ENCODE measurements at regions not wholly inside any gene's neighbourhood (a gene's known extent, or its start where the extent isn't known, plus 50 kb on each side); places are given as distances from the start of the nearest gene placed in this dataset.
"Not testable (repeated sequence)": the region's sequence is repeated elsewhere in the genome, so short reads cannot be mapped to it uniquely, and the experiment has no call there.

DNA sequence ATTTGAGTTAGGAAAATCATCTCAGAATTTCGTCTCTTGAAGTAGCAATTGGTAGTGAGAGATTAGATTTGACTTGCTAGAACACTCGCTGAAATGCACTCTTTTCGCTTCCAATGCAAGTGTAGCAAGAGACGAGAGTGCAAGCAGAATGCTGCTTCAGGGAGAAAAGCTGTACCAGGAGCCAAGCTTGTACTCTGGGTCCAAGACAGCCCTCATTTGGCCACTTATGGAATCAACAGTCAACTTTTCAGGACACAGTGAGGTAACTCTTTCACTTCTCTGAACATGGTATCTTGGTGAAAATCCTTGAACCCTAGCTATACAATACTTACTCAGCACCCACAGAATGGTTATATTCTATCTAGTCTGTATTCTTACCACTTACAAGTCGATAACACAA lies 107.6 kb upstream of the TERB2 start:
- TF ChIP-seq, protein P1, sequence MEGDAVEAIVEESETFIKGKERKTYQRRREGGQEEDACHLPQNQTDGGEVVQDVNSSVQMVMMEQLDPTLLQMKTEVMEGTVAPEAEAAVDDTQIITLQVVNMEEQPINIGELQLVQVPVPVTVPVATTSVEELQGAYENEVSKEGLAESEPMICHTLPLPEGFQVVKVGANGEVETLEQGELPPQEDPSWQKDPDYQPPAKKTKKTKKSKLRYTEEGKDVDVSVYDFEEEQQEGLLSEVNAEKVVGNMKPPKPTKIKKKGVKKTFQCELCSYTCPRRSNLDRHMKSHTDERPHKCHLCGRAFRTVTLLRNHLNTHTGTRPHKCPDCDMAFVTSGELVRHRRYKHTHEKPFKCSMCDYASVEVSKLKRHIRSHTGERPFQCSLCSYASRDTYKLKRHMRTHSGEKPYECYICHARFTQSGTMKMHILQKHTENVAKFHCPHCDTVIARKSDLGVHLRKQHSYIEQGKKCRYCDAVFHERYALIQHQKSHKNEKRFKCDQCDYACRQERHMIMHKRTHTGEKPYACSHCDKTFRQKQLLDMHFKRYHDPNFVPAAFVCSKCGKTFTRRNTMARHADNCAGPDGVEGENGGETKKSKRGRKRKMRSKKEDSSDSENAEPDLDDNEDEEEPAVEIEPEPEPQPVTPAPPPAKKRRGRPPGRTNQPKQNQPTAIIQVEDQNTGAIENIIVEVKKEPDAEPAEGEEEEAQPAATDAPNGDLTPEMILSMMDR (IDR thresholded peaks at IDR 0.05), result not testable (repeated sequence)
- TF ChIP-seq, protein P2, sequence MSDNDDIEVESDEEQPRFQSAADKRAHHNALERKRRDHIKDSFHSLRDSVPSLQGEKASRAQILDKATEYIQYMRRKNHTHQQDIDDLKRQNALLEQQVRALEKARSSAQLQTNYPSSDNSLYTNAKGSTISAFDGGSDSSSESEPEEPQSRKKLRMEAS (IDR thresholded peaks at IDR 0.05; ENCODE audit: low read depth), result not testable (repeated sequence)
- TF ChIP-seq, protein P3, sequence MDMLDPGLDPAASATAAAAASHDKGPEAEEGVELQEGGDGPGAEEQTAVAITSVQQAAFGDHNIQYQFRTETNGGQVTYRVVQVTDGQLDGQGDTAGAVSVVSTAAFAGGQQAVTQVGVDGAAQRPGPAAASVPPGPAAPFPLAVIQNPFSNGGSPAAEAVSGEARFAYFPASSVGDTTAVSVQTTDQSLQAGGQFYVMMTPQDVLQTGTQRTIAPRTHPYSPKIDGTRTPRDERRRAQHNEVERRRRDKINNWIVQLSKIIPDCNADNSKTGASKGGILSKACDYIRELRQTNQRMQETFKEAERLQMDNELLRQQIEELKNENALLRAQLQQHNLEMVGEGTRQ (IDR thresholded peaks at IDR 0.05; ENCODE audit: borderline replicate concordance, low read depth, low read length), result not testable (repeated sequence)
- TF ChIP-seq EZH2phosphoT487 (IDR thresholded peaks at IDR 0.05; ENCODE audit: borderline replicate concordance, low read depth); RCOR1 (IDR thresholded peaks at IDR 0.05; ENCODE audit: low read length); POLR2AphosphoS5 (IDR thresholded peaks at IDR 0.05; ENCODE audit: low read depth, low read length); TEAD4 (IDR thresholded peaks at IDR 0.05; ENCODE audit: borderline replicate concordance, insufficient read depth); GABPA (IDR thresholded peaks at IDR 0.05; ENCODE audit: low read depth); RXRA (IDR thresholded peaks at IDR 0.05; ENCODE audit: borderline replicate concordance, low read depth); EP300 (IDR thresholded peaks at IDR 0.05; ENCODE audit: borderline replicate concordance in 1 of 2, low read depth in 1 of 2, low read length in 1 of 2); RAD21 (IDR thresholded peaks at IDR 0.05; ENCODE audit: low read length); ELF1 (IDR thresholded peaks at IDR 0.05): not testable (repeated sequence)
- TF ChIP-seq, protein P4, sequence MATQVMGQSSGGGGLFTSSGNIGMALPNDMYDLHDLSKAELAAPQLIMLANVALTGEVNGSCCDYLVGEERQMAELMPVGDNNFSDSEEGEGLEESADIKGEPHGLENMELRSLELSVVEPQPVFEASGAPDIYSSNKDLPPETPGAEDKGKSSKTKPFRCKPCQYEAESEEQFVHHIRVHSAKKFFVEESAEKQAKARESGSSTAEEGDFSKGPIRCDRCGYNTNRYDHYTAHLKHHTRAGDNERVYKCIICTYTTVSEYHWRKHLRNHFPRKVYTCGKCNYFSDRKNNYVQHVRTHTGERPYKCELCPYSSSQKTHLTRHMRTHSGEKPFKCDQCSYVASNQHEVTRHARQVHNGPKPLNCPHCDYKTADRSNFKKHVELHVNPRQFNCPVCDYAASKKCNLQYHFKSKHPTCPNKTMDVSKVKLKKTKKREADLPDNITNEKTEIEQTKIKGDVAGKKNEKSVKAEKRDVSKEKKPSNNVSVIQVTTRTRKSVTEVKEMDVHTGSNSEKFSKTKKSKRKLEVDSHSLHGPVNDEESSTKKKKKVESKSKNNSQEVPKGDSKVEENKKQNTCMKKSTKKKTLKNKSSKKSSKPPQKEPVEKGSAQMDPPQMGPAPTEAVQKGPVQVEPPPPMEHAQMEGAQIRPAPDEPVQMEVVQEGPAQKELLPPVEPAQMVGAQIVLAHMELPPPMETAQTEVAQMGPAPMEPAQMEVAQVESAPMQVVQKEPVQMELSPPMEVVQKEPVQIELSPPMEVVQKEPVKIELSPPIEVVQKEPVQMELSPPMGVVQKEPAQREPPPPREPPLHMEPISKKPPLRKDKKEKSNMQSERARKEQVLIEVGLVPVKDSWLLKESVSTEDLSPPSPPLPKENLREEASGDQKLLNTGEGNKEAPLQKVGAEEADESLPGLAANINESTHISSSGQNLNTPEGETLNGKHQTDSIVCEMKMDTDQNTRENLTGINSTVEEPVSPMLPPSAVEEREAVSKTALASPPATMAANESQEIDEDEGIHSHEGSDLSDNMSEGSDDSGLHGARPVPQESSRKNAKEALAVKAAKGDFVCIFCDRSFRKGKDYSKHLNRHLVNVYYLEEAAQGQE (IDR thresholded peaks at IDR 0.05; ENCODE audit: low read depth, low read length), result not testable (repeated sequence)
